H9 (cell line): ENCODE measurements at regions not wholly inside any gene's neighbourhood (a gene's known extent, or its start where the extent isn't known, plus 50 kb on each side); places are given as distances from the start of the nearest gene placed in this dataset.
A peak's percentile ranks its signal among the peaks of the same experiment; 100 is the strongest.

Source experiments
- DNase-seq: peaks from one replicate; pipeline ENCODE4 v3.0.0-alpha.2; 2017
- H2AFZ ChIP-seq: one replicate; pipeline ENCODE4 v1.6.1; 2013; ENCODE audit warnings: mild to moderate bottlenecking, low read length, control low read depth, moderate library complexity
- H2AK5ac ChIP-seq: 2 replicates; pipeline ENCODE4 v1.6.1; 2013; ENCODE audit warnings: low read length, control low read depth, mixed read lengths; ENCODE audit not compliant: insufficient read length
- H2BK120ac ChIP-seq: one replicate; pipeline ENCODE4 v1.6.1; 2013; ENCODE audit warnings: low read depth, mild to moderate bottlenecking, low read length, control low read depth, inconsistent platforms; ENCODE audit not compliant: poor library complexity, severe bottlenecking
- H2BK12ac ChIP-seq: 2 replicates; pipeline ENCODE4 v1.6.1; 2013; ENCODE audit warnings: low read length, control low read depth, mixed read lengths, low read depth; ENCODE audit not compliant: insufficient read length
- H2BK15ac ChIP-seq: 2 replicates; pipeline ENCODE4 v1.6.1; 2013; ENCODE audit warnings: low read depth, low read length, control low read depth
- H2BK20ac ChIP-seq: one replicate; pipeline ENCODE4 v1.6.1; 2013; ENCODE audit warnings: low read depth, mild to moderate bottlenecking, low read length, control low read depth, inconsistent platforms; ENCODE audit not compliant: poor library complexity, severe bottlenecking
- H2BK5ac ChIP-seq: 2 replicates; pipeline ENCODE4 v1.6.1; 2013; ENCODE audit warnings: low read length, control low read depth, mixed read lengths; ENCODE audit not compliant: insufficient read length
- H3K14ac ChIP-seq: 2 replicates; pipeline ENCODE4 v1.6.1; 2013; ENCODE audit warnings: low read length, control low read depth; ENCODE audit not compliant: insufficient read depth
- H3K18ac ChIP-seq: 2 replicates; pipeline ENCODE4 v1.6.1; 2013; ENCODE audit warnings: low read depth, mild to moderate bottlenecking, mixed read lengths, low read length, control low read depth; ENCODE audit not compliant: insufficient read length
- H3K23ac ChIP-seq: 2 replicates; pipeline ENCODE4 v1.6.1; 2013; ENCODE audit warnings: low read length, control low read depth, mixed read lengths, low read depth; ENCODE audit not compliant: insufficient read length
- H3K23me2 ChIP-seq: 2 replicates; pipeline ENCODE4 v1.6.1; 2013; ENCODE audit warnings: low read depth, mild to moderate bottlenecking, mixed read lengths, low read length, control low read depth; ENCODE audit not compliant: insufficient read length, poor library complexity, severe bottlenecking
- H3K27ac ChIP-seq: 2 replicates; pipeline ENCODE4 v1.5.1; 2013; ENCODE audit warnings: low read length, control low read depth, mixed read lengths, low read depth; ENCODE audit not compliant: insufficient read length
- H3K27me3 ChIP-seq: 2 replicates; pipeline ENCODE4 v1.6.1; 2013; ENCODE audit warnings: low read length, control low read depth, inconsistent platforms; ENCODE audit not compliant: insufficient read depth
- H3K4ac ChIP-seq: 2 replicates; pipeline ENCODE4 v1.6.1; 2013; ENCODE audit warnings: low read depth, mild to moderate bottlenecking, control low read depth, inconsistent platforms, low read length, moderate library complexity
- H3K4me1 ChIP-seq: 2 replicates; pipeline ENCODE4 v1.6.1; 2013; ENCODE audit warnings: low read length, control low read depth, inconsistent platforms; ENCODE audit not compliant: insufficient read depth
- H3K4me2 ChIP-seq: 2 replicates; pipeline ENCODE4 v1.6.1; 2013; ENCODE audit warnings: low read length, control low read depth, mixed read lengths; ENCODE audit not compliant: insufficient read length, insufficient read depth
- H3K56ac ChIP-seq: 2 replicates; pipeline ENCODE4 v1.6.1; 2013; ENCODE audit warnings: low read depth, mild to moderate bottlenecking, mixed read lengths, low read length, control low read depth; ENCODE audit not compliant: insufficient read length
- H3K79me1 ChIP-seq: 2 replicates; pipeline ENCODE4 v1.6.1; 2013; ENCODE audit warnings: low read depth, mild to moderate bottlenecking, moderate library complexity, low read length, control low read depth, inconsistent platforms; ENCODE audit not compliant: insufficient read depth, poor library complexity, severe bottlenecking
- H3K79me2 ChIP-seq: 2 replicates; pipeline ENCODE4 v1.6.1; 2013; ENCODE audit warnings: low read length, control low read depth, inconsistent platforms; ENCODE audit not compliant: insufficient read depth
- H3K9ac ChIP-seq: 2 replicates; pipeline ENCODE4 v1.6.1; 2013; ENCODE audit warnings: low read length, control low read depth, mixed read lengths; ENCODE audit not compliant: insufficient read length; ENCODE audit errors: extremely low read depth
- H3K9me3 ChIP-seq: one replicate; pipeline ENCODE4 v1.6.1; 2013; ENCODE audit warnings: low read depth, low read length, inconsistent platforms; ENCODE audit not compliant: control insufficient read depth
- H3T11ph ChIP-seq: one replicate; pipeline ENCODE4 v1.6.1; 2013; ENCODE audit warnings: mild to moderate bottlenecking, low read length, control low read depth, inconsistent platforms
- H4K20me1 ChIP-seq: one replicate; pipeline ENCODE4 v1.6.1; 2013; ENCODE audit not compliant: control insufficient read depth, insufficient read length, insufficient read depth
- H4K5ac ChIP-seq: 2 replicates; pipeline ENCODE4 v1.6.1; 2013; ENCODE audit warnings: low read depth, mild to moderate bottlenecking, mixed read lengths, low read length, control low read depth; ENCODE audit not compliant: insufficient read length
- H4K8ac ChIP-seq: replicated peaks from 2 replicates; pipeline ENCODE4 v1.6.1; 2013; ENCODE audit warnings: low read length, control low read depth, mixed read lengths, low read depth; ENCODE audit not compliant: insufficient read length
- H4K91ac ChIP-seq: 2 replicates; pipeline ENCODE4 v1.6.1; 2013; ENCODE audit warnings: low read depth, mild to moderate bottlenecking, moderate library complexity, mixed read lengths, low read length, control low read depth; ENCODE audit not compliant: insufficient read length
- H3K27ac Mint-ChIP-seq, 3 experiments: 2 replicates in 2 of 3; 3 replicates in 1 of 3; pipeline ENCODE4 v1.8.0; 2020 to 2021; ENCODE audit warnings: mixed read lengths in 3 of 3, mild to moderate bottlenecking in 1 of 3, moderate library complexity in 1 of 3
- H3K27me3 Mint-ChIP-seq: 2 replicates; pipeline ENCODE4 v1.8.0; 2021; ENCODE audit warnings: low read depth, mild to moderate bottlenecking, moderate library complexity, mixed read lengths
- H3K36me3 Mint-ChIP-seq, 3 experiments: 2 replicates in 2 of 3; 3 replicates in 1 of 3; pipeline ENCODE4 v1.8.0; 2020 to 2021; ENCODE audit warnings: low read depth in 3 of 3, mixed read lengths in 3 of 3; ENCODE audit not compliant: insufficient read depth in 1 of 3
- H3K4me1 Mint-ChIP-seq, 2 experiments: 2 replicates each; pipeline ENCODE4 v1.8.0; 2020; ENCODE audit warnings: mixed read lengths in 2 of 2
- H3K4me3 Mint-ChIP-seq, 2 experiments: 2 replicates in 1 of 2; 3 replicates in 1 of 2; pipeline ENCODE4 v1.8.0; 2020 to 2021; ENCODE audit warnings: mild to moderate bottlenecking in 2 of 2, mixed read lengths in 2 of 2, moderate library complexity in 1 of 2
- H3K9me3 Mint-ChIP-seq, 2 experiments: 2 replicates in 1 of 2; 3 replicates in 1 of 2; pipeline ENCODE4 v1.8.0; 2020; ENCODE audit warnings: mild to moderate bottlenecking in 2 of 2, mixed read lengths in 2 of 2, moderate library complexity in 1 of 2
- WGBS: extraction: QIAGEN DNeasy Blood & Tissue Kit; methylation state at CpG from one replicate; pipeline ENCODE4 v1.1.7; 2013; ENCODE audit warnings: missing lambda C conversion rate, low lambda C conversion rate, mixed read lengths; ENCODE audit not compliant: insufficient read length; ENCODE audit errors: extremely low coverage; 5-methylcytosine and 5-hydroxymethylcytosine counted together
- TF ChIP-seq, protein P1 (sequence below): fragments of 200-600 bp; sonication (generic); conservative IDR thresholded peaks from 3 replicates; pipeline ENCODE4 v1.8.0; 2021; ENCODE audit warnings: antibody characterized with exemption, mild to moderate bottlenecking

GRCh38 chr2:188787021-188787657 lies 187.0 kb upstream of the COL3A1 start:
- no peak overlapping the region for H4K91ac ChIP-seq
- H3K4me2 ChIP-seq = no peak overlapping the region
- no peaks in the 10 kb centered on the region for H4K20me1 ChIP-seq
- H4K5ac ChIP-seq = no peak overlapping the region
- H2BK20ac ChIP-seq = no peak overlapping the region
- H3K4me1 ChIP-seq = no peaks in the 10 kb centered on the region
- no peak overlapping the region for H2AK5ac ChIP-seq
- no peak overlapping the region for H3K27ac ChIP-seq
- H2BK12ac ChIP-seq = no peak overlapping the region
- H3K27me3 Mint-ChIP-seq = no peaks in the 10 kb centered on the region
- H2AFZ ChIP-seq = no peak overlapping the region
- no peak overlapping the region for H2BK5ac ChIP-seq
- H3K23ac ChIP-seq = no peak overlapping the region
- no peaks in the 10 kb centered on the region for H3K9me3 ChIP-seq
- no peak overlapping the region for H2BK120ac ChIP-seq
- no peaks in the 10 kb centered on the region for H3K27me3 ChIP-seq
- TF ChIP-seq, protein P1, sequence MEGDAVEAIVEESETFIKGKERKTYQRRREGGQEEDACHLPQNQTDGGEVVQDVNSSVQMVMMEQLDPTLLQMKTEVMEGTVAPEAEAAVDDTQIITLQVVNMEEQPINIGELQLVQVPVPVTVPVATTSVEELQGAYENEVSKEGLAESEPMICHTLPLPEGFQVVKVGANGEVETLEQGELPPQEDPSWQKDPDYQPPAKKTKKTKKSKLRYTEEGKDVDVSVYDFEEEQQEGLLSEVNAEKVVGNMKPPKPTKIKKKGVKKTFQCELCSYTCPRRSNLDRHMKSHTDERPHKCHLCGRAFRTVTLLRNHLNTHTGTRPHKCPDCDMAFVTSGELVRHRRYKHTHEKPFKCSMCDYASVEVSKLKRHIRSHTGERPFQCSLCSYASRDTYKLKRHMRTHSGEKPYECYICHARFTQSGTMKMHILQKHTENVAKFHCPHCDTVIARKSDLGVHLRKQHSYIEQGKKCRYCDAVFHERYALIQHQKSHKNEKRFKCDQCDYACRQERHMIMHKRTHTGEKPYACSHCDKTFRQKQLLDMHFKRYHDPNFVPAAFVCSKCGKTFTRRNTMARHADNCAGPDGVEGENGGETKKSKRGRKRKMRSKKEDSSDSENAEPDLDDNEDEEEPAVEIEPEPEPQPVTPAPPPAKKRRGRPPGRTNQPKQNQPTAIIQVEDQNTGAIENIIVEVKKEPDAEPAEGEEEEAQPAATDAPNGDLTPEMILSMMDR = no peak
- no peak overlapping the region for H4K8ac ChIP-seq
- peak overlapping the region in 1 of 3 experiments; percentile 76; a peak in 1 of 7 replicates for H3K27ac Mint-ChIP-seq
- H3K4me1 Mint-ChIP-seq = peaks cover 0 to 2% of the 10 kb centered on the region in 2 experiments; a peak in 1 of 4 replicates
- H3K4ac ChIP-seq = no peak overlapping the region
- no peak overlapping the region for H3K14ac ChIP-seq
- WGBS = no CpG with 5 or more reads among the region's 5 CpGs
- no peak for DNase-seq
- no peak overlapping the region for H2BK15ac ChIP-seq
- no peaks in the 10 kb centered on the region for H3K23me2 ChIP-seq
- no peak overlapping the region for H3K56ac ChIP-seq
- H3K9ac ChIP-seq = no peak overlapping the region
- no peak overlapping the region for H3K4me3 Mint-ChIP-seq
- no peak overlapping the region for H3T11ph ChIP-seq
- no peaks in the 10 kb centered on the region for H3K9me3 Mint-ChIP-seq
- H3K79me1 ChIP-seq = no peaks in the 10 kb centered on the region
- H3K36me3 Mint-ChIP-seq = no peaks in the 10 kb centered on the region
- H3K18ac ChIP-seq = no peak overlapping the region
- H3K79me2 ChIP-seq = no peaks in the 10 kb centered on the region
